ENCODE measurements at regions not wholly inside any gene's neighbourhood (a gene's known extent, or its start where the extent isn't known, plus 50 kb on each side); places are given as distances from the start of the nearest gene placed in this dataset.

DNA sequence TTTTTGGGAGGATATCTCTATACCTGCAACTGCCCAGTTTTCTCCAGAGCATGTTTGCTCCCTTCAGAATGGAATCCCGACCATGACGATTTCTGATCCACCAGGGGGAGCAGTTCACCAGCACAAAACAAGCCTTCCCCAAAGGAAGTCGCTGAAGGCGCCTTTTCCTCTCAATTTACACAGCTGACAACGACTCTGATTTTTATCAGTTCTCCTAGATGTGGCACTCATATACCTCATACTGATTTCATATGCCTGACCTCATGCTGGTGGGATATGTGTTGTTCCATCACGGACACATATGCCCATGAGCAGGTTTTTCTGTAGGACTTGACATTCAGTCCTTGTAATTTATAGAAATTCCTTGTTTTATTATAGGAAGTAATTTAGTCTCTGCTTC lies 1028.2 kb downstream of the MCTP2 start:
- Histone ChIP-seq H3K79me2 (ENCODE audit: low read length) (no peaks in the 10 kb centered on the region), H3K27me3 (replicated peaks; ENCODE audit: insufficient read depth, low read length) (no peaks in the 10 kb centered on the region), H3K27ac (ENCODE audit: low read length) (no peak overlapping the region), H2AFZ (ENCODE audit: low read length) (peak overlapping the region; percentile 9; the same call in 1 of the 2 replicates), H3K9me2 (replicated peaks; ENCODE audit: insufficient read depth, low read length) (no peaks in the 10 kb centered on the region), H3K36me3 (replicated peaks; ENCODE audit: insufficient read depth, low read length) (no peaks in the 10 kb centered on the region), H3K4me2 (ENCODE audit: low read depth, low read length) (no peak overlapping the region), H3K9me3 (replicated peaks; ENCODE audit: insufficient read depth, low read length) (no peaks in the 10 kb centered on the region), H4K20me1 (ENCODE audit: insufficient read depth, low read length) (no peaks in the 10 kb centered on the region), H3K4me1 (ENCODE audit: low read length) (no peaks in the 10 kb centered on the region), H3K9ac (ENCODE audit: low read length) (no peak overlapping the region), H3F3A (ENCODE audit: insufficient read depth, low read length) (no peaks in the 10 kb centered on the region), H3K4me3 (ENCODE audit: low read length) (no peak overlapping the region)
- peak; percentile 72 for DNase-seq
- no peak for TF ChIP-seq EZH2 (optimal IDR thresholded peaks at IDR 0.05; ENCODE audit: low read depth, low read length)
- peak; percentile 77 for TF ChIP-seq CTCF (IDR thresholded peaks at IDR 0.05; ENCODE audit: low read length)
- TF ChIP-seq EZH2phosphoT487 (IDR thresholded peaks at IDR 0.05; ENCODE audit: low read length): no peak

DNA sequence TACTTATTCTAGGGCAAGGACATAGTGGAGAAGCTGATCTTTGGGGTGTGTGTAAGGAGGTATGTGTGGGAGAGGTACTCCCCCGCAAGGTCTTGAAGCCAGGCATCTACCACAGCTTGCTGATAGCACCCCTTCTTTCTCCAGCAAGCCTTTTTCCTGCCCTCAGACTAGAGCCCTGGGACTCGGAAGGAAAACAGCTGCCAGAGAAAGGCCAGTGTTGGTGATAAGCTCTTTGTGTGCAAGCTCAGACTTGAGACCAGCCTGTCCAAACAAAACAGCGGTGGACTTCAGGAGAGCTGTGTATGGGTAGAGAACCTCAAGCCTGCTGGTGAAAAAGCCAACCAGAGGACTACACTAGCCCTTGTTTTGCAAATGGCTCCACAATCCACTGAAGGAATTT lies 1028.6 kb downstream of the MCTP2 start:
- Histone ChIP-seq H3K9me3 (replicated peaks; ENCODE audit: insufficient read depth, low read length) (no peaks in the 10 kb centered on the region), H3K4me1 (ENCODE audit: low read length) (no peaks in the 10 kb centered on the region), H3K4me2 (ENCODE audit: low read depth, low read length) (no peak overlapping the region), H4K20me1 (ENCODE audit: insufficient read depth, low read length) (no peaks in the 10 kb centered on the region), H3K4me3 (ENCODE audit: low read length) (no peak overlapping the region), H3K27me3 (replicated peaks; ENCODE audit: insufficient read depth, low read length) (no peaks in the 10 kb centered on the region), H3K79me2 (ENCODE audit: low read length) (no peaks in the 10 kb centered on the region), H3K36me3 (replicated peaks; ENCODE audit: insufficient read depth, low read length) (no peaks in the 10 kb centered on the region), H3K9ac (ENCODE audit: low read length) (no peak overlapping the region), H3F3A (ENCODE audit: insufficient read depth, low read length) (no peaks in the 10 kb centered on the region), H2AFZ (ENCODE audit: low read length) (peak overlapping the region; percentile 9; the same call in 1 of the 2 replicates), H3K9me2 (replicated peaks; ENCODE audit: insufficient read depth, low read length) (no peaks in the 10 kb centered on the region), H3K27ac (ENCODE audit: low read length) (no peak overlapping the region)
- DNase-seq: no peak
- no peak for TF ChIP-seq EZH2phosphoT487 (IDR thresholded peaks at IDR 0.05; ENCODE audit: low read length)

DNA sequence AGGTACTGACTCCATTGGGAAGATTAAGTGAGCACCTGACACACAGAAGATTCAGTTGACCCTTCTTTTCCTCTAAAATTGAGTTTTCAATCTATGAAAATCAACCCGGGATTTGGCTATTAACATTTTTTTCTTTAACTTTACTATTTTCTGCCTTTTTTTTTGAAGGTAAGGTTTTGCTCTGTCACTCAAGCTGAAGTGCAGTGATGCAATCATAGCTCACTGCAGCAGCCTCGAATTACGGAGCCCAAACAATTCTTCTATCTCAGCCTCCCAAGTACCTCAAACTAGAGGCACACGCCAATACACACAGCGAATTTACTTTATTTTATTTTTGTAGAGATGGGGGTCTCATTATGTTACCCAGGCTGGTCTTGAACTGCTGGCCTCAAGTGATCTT lies 1029.5 kb downstream of the MCTP2 start:
- no peak for TF ChIP-seq EZH2 (optimal IDR thresholded peaks at IDR 0.05; ENCODE audit: low read depth, low read length)
- TF ChIP-seq EZH2phosphoT487 (IDR thresholded peaks at IDR 0.05; ENCODE audit: low read length): no peak
- TF ChIP-seq CTCF (IDR thresholded peaks at IDR 0.05; ENCODE audit: low read length): no peak
- H3K4me3 ChIP-seq (ENCODE audit: low read length): no peak overlapping the region
- H3K9ac ChIP-seq (ENCODE audit: low read length): no peak overlapping the region
- H3K27me3 ChIP-seq (replicated peaks; ENCODE audit: insufficient read depth, low read length): no peaks in the 10 kb centered on the region
- no peaks in the 10 kb centered on the region for H3K4me1 ChIP-seq (ENCODE audit: low read length)
- no peak overlapping the region for H2AFZ ChIP-seq (ENCODE audit: low read length)
- no peaks in the 10 kb centered on the region for H4K20me1 ChIP-seq (ENCODE audit: insufficient read depth, low read length)
- H3F3A ChIP-seq (ENCODE audit: insufficient read depth, low read length): no peaks in the 10 kb centered on the region
- H3K79me2 ChIP-seq (ENCODE audit: low read length): no peaks in the 10 kb centered on the region
- H3K9me3 ChIP-seq (replicated peaks; ENCODE audit: insufficient read depth, low read length): no peaks in the 10 kb centered on the region
- H3K4me2 ChIP-seq (ENCODE audit: low read depth, low read length): no peak overlapping the region
- H3K36me3 ChIP-seq (replicated peaks; ENCODE audit: insufficient read depth, low read length): no peaks in the 10 kb centered on the region
- H3K27ac ChIP-seq (ENCODE audit: low read length): no peak overlapping the region
- H3K9me2 ChIP-seq (replicated peaks; ENCODE audit: insufficient read depth, low read length): no peaks in the 10 kb centered on the region
- DNase-seq: no peak

- Histone ChIP-seq H2AFZ (ENCODE audit: low read length) (no peak overlapping the region), H3K9me3 (replicated peaks; ENCODE audit: insufficient read depth, low read length) (no peaks in the 10 kb centered on the region), H3K4me2 (ENCODE audit: low read depth, low read length) (no peak overlapping the region), H3K27ac (ENCODE audit: low read length) (no peak overlapping the region), H3F3A (ENCODE audit: insufficient read depth, low read length) (no peaks in the 10 kb centered on the region), H3K9ac (ENCODE audit: low read length) (no peak overlapping the region), H3K79me2 (ENCODE audit: low read length) (no peaks in the 10 kb centered on the region), H3K9me2 (replicated peaks; ENCODE audit: insufficient read depth, low read length) (no peaks in the 10 kb centered on the region), H3K27me3 (replicated peaks; ENCODE audit: insufficient read depth, low read length) (no peaks in the 10 kb centered on the region), H4K20me1 (ENCODE audit: insufficient read depth, low read length) (no peaks in the 10 kb centered on the region), H3K4me1 (ENCODE audit: low read length) (no peaks in the 10 kb centered on the region), H3K36me3 (replicated peaks; ENCODE audit: insufficient read depth, low read length) (no peaks in the 10 kb centered on the region), H3K4me3 (ENCODE audit: low read length) (no peak overlapping the region)
- TF ChIP-seq CTCF (IDR thresholded peaks at IDR 0.05; ENCODE audit: low read length) (no peak), EZH2 (optimal IDR thresholded peaks at IDR 0.05; ENCODE audit: low read depth, low read length) (no peak), EZH2phosphoT487 (IDR thresholded peaks at IDR 0.05; ENCODE audit: low read length) (no peak)
- no peak for DNase-seq
Measured at GRCh38 chr15:95261546-95261945, 1030.2 kb downstream of the MCTP2 start.

Measured in MM.1S (cell line).